Natural killer cell (primary cell): ENCODE measurements at regions not wholly inside any gene's neighbourhood (a gene's known extent, or its start where the extent isn't known, plus 50 kb on each side); places are given as distances from the start of the nearest gene placed in this dataset.

Source experiments
- ATAC-seq, 3 donors: fragments of 150-1000 bp in 2 of 3; fragments of 200-7000 bp in 1 of 3; cut with Tn5 transposase; 1 replicate in 1 of 3; 2 replicates in 2 of 3; pipeline ENCODE4 v1.10.0; 2021; ENCODE audit warnings: mild to moderate bottlenecking in 2 of 3, moderate library complexity in 2 of 3
- DNase-seq, 2 donors: peaks; one replicate each; pipeline versions ENCODE4 v3.0.0 to v3.0.0-alpha.2; 2013 to 2021; ENCODE audit warnings: mixed read lengths in 1 of 2
- H3K27ac ChIP-seq: one replicate; pipeline ENCODE4 v1.5.1; 2013; ENCODE audit warnings: mild to moderate bottlenecking, low read length
- H3K27me3 ChIP-seq: one replicate; pipeline ENCODE4 v1.6.1; 2013; ENCODE audit warnings: low read length; ENCODE audit not compliant: control insufficient read depth, insufficient read depth
- H3K36me3 ChIP-seq: one replicate; pipeline ENCODE4 v1.6.1; 2013; ENCODE audit warnings: low read length; ENCODE audit not compliant: control insufficient read depth, insufficient read depth
- H3K4me1 ChIP-seq: one replicate; pipeline ENCODE4 v1.6.1; 2013; ENCODE audit warnings: low read length; ENCODE audit not compliant: control insufficient read depth, insufficient read depth
- H3K4me3 ChIP-seq: one replicate; pipeline ENCODE4 v1.5.1; 2013; ENCODE audit warnings: low read length
- H3K9me3 ChIP-seq: one replicate; pipeline ENCODE4 v1.6.1; 2013; ENCODE audit warnings: low read length; ENCODE audit not compliant: control insufficient read depth, insufficient read depth
- H3K27ac Mint-ChIP-seq, 2 donors: one replicate each; pipeline ENCODE4 v1.8.0; 2022; ENCODE audit warnings: mild to moderate bottlenecking in 2 of 2, mixed read lengths in 2 of 2, moderate library complexity in 1 of 2
- H3K27me3 Mint-ChIP-seq, 2 donors: one replicate each; pipeline ENCODE4 v1.8.0; 2022; ENCODE audit warnings: low read depth in 2 of 2, mixed read lengths in 2 of 2
- H3K36me3 Mint-ChIP-seq: one replicate; pipeline ENCODE4 v1.8.0; 2022; ENCODE audit warnings: mixed read lengths
- H3K4me1 Mint-ChIP-seq, 2 donors: one replicate each; pipeline ENCODE4 v1.8.0; 2022; ENCODE audit warnings: mixed read lengths in 2 of 2
- H3K4me3 Mint-ChIP-seq: one replicate; pipeline ENCODE4 v1.8.0; 2022; ENCODE audit warnings: mild to moderate bottlenecking, moderate library complexity, mixed read lengths
- H3K9me3 Mint-ChIP-seq, 2 donors: one replicate each; pipeline ENCODE4 v1.8.0; 2022; ENCODE audit warnings: mixed read lengths in 2 of 2
- CTCF ChIP-seq: fragments of 200-600 bp; IDR thresholded peaks from one replicate; pipeline ENCODE4 v1.8.0; 2022; ENCODE audit warnings: antibody characterized with exemption
- WGBS: methylation state at CpG from one replicate; pipeline ENCODE4 v1.1.7; 2013; ENCODE audit warnings: missing lambda C conversion rate; ENCODE audit not compliant: insufficient coverage; 5-methylcytosine and 5-hydroxymethylcytosine counted together
- intact Hi-C: fragments of 100-400 bp; cut with micrococcal nuclease; formaldehyde crosslinking; loops from one replicate; pipeline ENCODE4 v1.14.2; 2022

- ATAC-seq: no peak
- 95% methylated on average over 1 of the region's 1 CpG for whole genome bisulfite sequencing
- Histone ChIP-seq H3K4me3 (no peak overlapping the region), H3K4me1 (no peaks in the 10 kb centered on the region), H3K27me3 (no peaks in the 10 kb centered on the region), H3K27ac (no peak overlapping the region), H3K36me3 (no peaks in the 10 kb centered on the region), H3K9me3 (no peaks in the 10 kb centered on the region)
- no peak overlapping the region for H3K27ac Mint-ChIP-seq
- H3K9me3 Mint-ChIP-seq: no peaks in the 10 kb centered on the region
- H3K4me3 Mint-ChIP-seq: no peak overlapping the region
- no peaks in the 10 kb centered on the region for H3K36me3 Mint-ChIP-seq
- DNase-seq: no peak
- intact Hi-C loops: no loop called here
- no peak for TF ChIP-seq CTCF
- H3K4me1 Mint-ChIP-seq: no peaks in the 10 kb centered on the region
- H3K27me3 Mint-ChIP-seq: peaks cover 0 to 3% of the 10 kb centered on the region in 2 donors
Measured at GRCh38 chr4:89425023-89425422, 117.4 kb upstream of the GPRIN3 start.

- Mint-ChIP-seq H3K4me3 (no peak overlapping the region), H3K9me3 (no peaks in the 10 kb centered on the region), H3K27me3 (no peaks in the 10 kb centered on the region), H3K27ac (no peak overlapping the region), H3K36me3 (no peaks in the 10 kb centered on the region), H3K4me1 (no peaks in the 10 kb centered on the region)
- Histone ChIP-seq H3K36me3 (no peaks in the 10 kb centered on the region), H3K9me3 (no peaks in the 10 kb centered on the region), H3K4me1 (no peaks in the 10 kb centered on the region), H3K27me3 (no peaks in the 10 kb centered on the region), H3K4me3 (no peak overlapping the region), H3K27ac (no peak overlapping the region)
- ATAC-seq: no peak
- TF ChIP-seq CTCF: no peak
- intact Hi-C loops: no loop called here
- DNase-seq: no peak
- WGBS: 95% methylated on average over 2 of the region's 3 CpGs
Measured at GRCh38 chr4:89422441-89422990, 114.9 kb upstream of the GPRIN3 start.

GRCh38 chr4:89420507-89420906 is 112.9 kb upstream of the GPRIN3 start:
- Mint-ChIP-seq H3K27ac (no peak overlapping the region), H3K36me3 (no peaks in the 10 kb centered on the region), H3K4me3 (no peak overlapping the region), H3K4me1 (no peaks in the 10 kb centered on the region), H3K27me3 (no peaks in the 10 kb centered on the region), H3K9me3 (no peaks in the 10 kb centered on the region)
- ATAC-seq (no peak), DNase-seq (no peak)
- H3K27me3 ChIP-seq: no peaks in the 10 kb centered on the region
- TF ChIP-seq CTCF: no peak
- H3K4me3 ChIP-seq: no peak overlapping the region
- no peak overlapping the region for H3K27ac ChIP-seq
- 100% methylated on average over 2 of the region's 2 CpGs for WGBS
- intact Hi-C loops: no loop called here
- no peaks in the 10 kb centered on the region for H3K4me1 ChIP-seq
- H3K36me3 ChIP-seq: no peaks in the 10 kb centered on the region
- no peaks in the 10 kb centered on the region for H3K9me3 ChIP-seq

GRCh38 chr4:89419111-89419695 is 111.6 kb upstream of the GPRIN3 start:
- Mint-ChIP-seq H3K36me3 (no peaks in the 10 kb centered on the region), H3K27me3 (no peaks in the 10 kb centered on the region), H3K9me3 (no peaks in the 10 kb centered on the region), H3K4me3 (no peak overlapping the region), H3K27ac (no peak overlapping the region), H3K4me1 (no peaks in the 10 kb centered on the region)
- 93% methylated on average over 2 of the region's 5 CpGs for WGBS
- DNase-seq (no peak), ATAC-seq (no peak)
- H3K4me1 ChIP-seq: no peaks in the 10 kb centered on the region
- intact Hi-C loops: no loop called here
- no peaks in the 10 kb centered on the region for H3K36me3 ChIP-seq
- no peaks in the 10 kb centered on the region for H3K27me3 ChIP-seq
- no peak for TF ChIP-seq CTCF
- no peak overlapping the region for H3K27ac ChIP-seq
- H3K4me3 ChIP-seq: no peak overlapping the region
- H3K9me3 ChIP-seq: no peaks in the 10 kb centered on the region
